ENCODE measurements at regions not wholly inside any gene's neighbourhood (a gene's known extent, or its start where the extent isn't known, plus 50 kb on each side); places are given as distances from the start of the nearest gene placed in this dataset.
A peak's percentile ranks its signal among the peaks of the same experiment; 100 is the strongest.

GRCh38 chr12:74959657-74960056 lies 250.0 kb downstream of the KCNC2 start:
- H3K4me3 ChIP-seq, result no peak overlapping the region
- peak in 2 of 8 experiments; percentile 63 to 81 for ATAC-seq (replicated peaks in 6 of 8)
- H3K27ac ChIP-seq, result no peak overlapping the region
- no peaks in the 10 kb centered on the region for H3K4me1 ChIP-seq (replicated peaks in 1 of 2)
- in situ Hi-C loops (cut with MboI; ENCODE audit: low pct_unique_long_range_greater_than_20kb in 2 of 9, low sequenced_read_pairs in 9 of 9, unreplicated experiment in 9 of 9), result no loop called here
- 31 to 94% (median 46%) methylated on average over 2 of the region's 2 CpGs; no CpG with 5 or more reads in 5 of the 10 experiments for WGBS, 10 experiments

- ATAC-seq (replicated peaks in 6 of 8), result no peak
- no peak overlapping the region for H3K4me3 ChIP-seq
- in situ Hi-C loops (cut with MboI; ENCODE audit: low pct_unique_long_range_greater_than_20kb in 2 of 9, low sequenced_read_pairs in 9 of 9, unreplicated experiment in 9 of 9), result no loop called here
- H3K27ac ChIP-seq, result no peak overlapping the region
- no peaks in the 10 kb centered on the region for H3K4me1 ChIP-seq (replicated peaks in 1 of 2)
- WGBS, 10 experiments, result 20 to 100% (median 88%) methylated on average over 1 of the region's 1 CpG; no CpG with 5 or more reads in 1 of the 10 experiments
Observed at GRCh38 chr12:74963304-74963703, 246.3 kb downstream of the KCNC2 start.

GRCh38 chr12:74963867-74964331 lies 245.7 kb downstream of the KCNC2 start:
- 31 to 100% (median 87%) methylated on average over 1 to 5 of the region's 5 CpGs for WGBS, 10 experiments

DNA sequence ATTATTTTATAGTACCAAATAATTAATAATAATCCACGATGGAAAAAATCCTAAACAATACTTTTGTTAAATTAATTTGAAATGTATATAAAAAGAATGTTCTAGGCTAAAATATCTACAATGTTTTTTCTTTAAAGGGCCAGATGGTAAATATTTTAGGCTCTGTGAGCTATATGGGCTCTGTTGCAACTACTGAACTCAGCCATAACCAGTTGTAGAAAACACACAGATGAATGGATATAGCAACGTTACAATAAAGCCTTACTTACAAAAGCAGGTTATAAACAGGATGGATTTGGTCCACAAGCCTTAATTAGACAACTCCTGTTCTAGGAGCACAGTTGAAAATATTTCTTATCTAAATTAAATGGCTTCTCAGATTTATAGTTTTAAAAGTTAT lies 245.2 kb downstream of the KCNC2 start:
- Histone ChIP-seq H3K4me1 (replicated peaks in 1 of 2) (no peaks in the 10 kb centered on the region), H3K27ac (no peak overlapping the region), H3K4me3 (no peak overlapping the region)
- in situ Hi-C loops (cut with MboI; ENCODE audit: low pct_unique_long_range_greater_than_20kb in 2 of 9, low sequenced_read_pairs in 9 of 9, unreplicated experiment in 9 of 9), result no loop called here
- no peak for ATAC-seq (replicated peaks in 6 of 8)
- 0 to 100% (median 63%) methylated on average over 1 to 2 of the region's 2 CpGs for WGBS, 10 experiments

More at GRCh38 chr12:74963867-74964331, 245.7 kb downstream of the KCNC2 start:
- H3K27ac ChIP-seq, result no peak overlapping the region
- H3K4me3 ChIP-seq, result no peak overlapping the region
- ATAC-seq (replicated peaks in 6 of 8), result no peak
- in situ Hi-C loops (cut with MboI; ENCODE audit: low pct_unique_long_range_greater_than_20kb in 2 of 9, low sequenced_read_pairs in 9 of 9, unreplicated experiment in 9 of 9), result no loop called here
- H3K4me1 ChIP-seq (replicated peaks in 1 of 2), result no peaks in the 10 kb centered on the region

DNA sequence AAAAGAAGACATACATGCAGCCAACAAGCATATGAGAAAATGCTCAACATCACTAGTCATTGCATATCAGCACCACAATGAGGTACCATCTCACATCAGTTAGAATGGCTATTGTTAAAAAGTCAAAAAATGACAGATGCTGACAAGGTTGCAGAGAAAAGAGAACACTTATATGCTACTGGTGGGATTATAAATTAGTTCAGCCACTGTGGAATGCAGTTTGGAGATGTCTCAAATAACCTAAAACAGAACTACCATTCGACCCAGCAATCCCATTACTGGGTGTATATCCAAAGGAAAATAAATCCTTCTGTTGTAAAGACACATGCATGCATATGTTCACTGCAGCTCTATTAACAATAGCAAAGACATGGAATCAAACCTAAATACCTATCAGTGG lies 238.4 kb downstream of the KCNC2 start:
- in situ Hi-C loops (cut with MboI; ENCODE audit: low pct_unique_long_range_greater_than_20kb in 2 of 9, low sequenced_read_pairs in 9 of 9, unreplicated experiment in 9 of 9), result no loop called here
- 0 to 83% (median 43%) methylated on average over 1 of the region's 1 CpG; no CpG with 5 or more reads in 5 of the 10 experiments for WGBS, 10 experiments
- Histone ChIP-seq H3K4me3 (no peak overlapping the region), H3K4me1 (replicated peaks in 1 of 2) (no peaks in the 10 kb centered on the region), H3K27ac (no peak overlapping the region)
- no peak for ATAC-seq (replicated peaks in 6 of 8)

- Histone ChIP-seq H3K4me1 (replicated peaks in 1 of 2) (peaks cover 6% of the 10 kb centered on the region in 2 donors), H3K27ac (no peak overlapping the region), H3K4me3 (no peak overlapping the region)
- 13 to 98% (median 59%) methylated on average over 5 of the region's 5 CpGs; no CpG with 5 or more reads in 2 of the 10 experiments for WGBS, 10 experiments
- in situ Hi-C loops (cut with MboI; ENCODE audit: low pct_unique_long_range_greater_than_20kb in 2 of 9, low sequenced_read_pairs in 9 of 9, unreplicated experiment in 9 of 9), result no loop called here
- no peak for ATAC-seq (replicated peaks in 6 of 8)
Observed at GRCh38 chr12:74977832-74978481, 231.7 kb downstream of the KCNC2 start.

DNA sequence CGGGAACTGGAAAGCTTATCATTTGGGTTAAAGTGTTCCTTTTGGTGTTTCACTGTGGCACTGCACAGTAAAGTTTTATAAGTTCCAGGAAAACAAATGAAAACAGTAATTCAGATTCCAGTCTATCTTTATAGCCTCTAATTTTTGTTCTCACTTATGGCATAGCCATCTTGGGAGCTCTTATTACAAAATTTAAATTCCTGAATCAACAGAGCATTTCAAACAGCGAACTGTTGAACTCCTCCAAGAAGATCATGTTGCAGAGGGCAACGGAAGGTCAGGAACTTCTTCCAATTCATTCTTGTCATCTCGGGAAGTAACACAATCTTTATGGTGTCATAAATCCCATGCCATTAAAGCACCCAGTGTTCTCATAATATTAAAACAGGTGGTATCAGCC lies 229.1 kb downstream of the KCNC2 start:
- Histone ChIP-seq H3K27ac (no peak overlapping the region), H3K4me3 (no peak overlapping the region), H3K4me1 (replicated peaks in 1 of 2) (peaks cover 6% of the 10 kb centered on the region in 2 donors)
- peak in 3 of 8 experiments; percentile 61 to 96 (median 69) for ATAC-seq (replicated peaks in 6 of 8)
- in situ Hi-C loops (cut with MboI; ENCODE audit: low pct_unique_long_range_greater_than_20kb in 2 of 9, low sequenced_read_pairs in 9 of 9, unreplicated experiment in 9 of 9), result no loop called here
- WGBS, 10 experiments, result 0 to 54% (median 15%) methylated on average over 1 to 4 of the region's 4 CpGs

GRCh38 chr12:74981541-74981940 lies 228.1 kb downstream of the KCNC2 start:
- H3K27ac ChIP-seq, result no peak overlapping the region
- in situ Hi-C loops (cut with MboI; ENCODE audit: low pct_unique_long_range_greater_than_20kb in 2 of 9, low sequenced_read_pairs in 9 of 9, unreplicated experiment in 9 of 9), result no loop called here
- no peak for ATAC-seq (replicated peaks in 6 of 8)
- H3K4me1 ChIP-seq (replicated peaks in 1 of 2), result peaks cover 6% of the 10 kb centered on the region in 2 donors
- 43 to 100% (median 70%) methylated on average over 1 of the region's 1 CpG; no CpG with 5 or more reads in 2 of the 10 experiments for WGBS, 10 experiments
- H3K4me3 ChIP-seq, result no peak overlapping the region

GRCh38 chr12:74983917-74984316 lies 225.7 kb downstream of the KCNC2 start:
- H3K4me1 ChIP-seq (replicated peaks in 1 of 2), result peaks cover 6% of the 10 kb centered on the region in 2 donors
- H3K27ac ChIP-seq, result no peak overlapping the region
- WGBS, 10 experiments, result 0 to 80% (median 33%) methylated on average over 1 to 3 of the region's 3 CpGs; no CpG with 5 or more reads in 1 of the 10 experiments
- H3K4me3 ChIP-seq, result no peak overlapping the region
- no peak for ATAC-seq (replicated peaks in 6 of 8)
- in situ Hi-C loops (cut with MboI; ENCODE audit: low pct_unique_long_range_greater_than_20kb in 2 of 9, low sequenced_read_pairs in 9 of 9, unreplicated experiment in 9 of 9), result no loop called here

- ATAC-seq (replicated peaks in 6 of 8), result no peak
- 0 to 100% (median 23%) methylated on average over 1 to 4 of the region's 4 CpGs; no CpG with 5 or more reads in 1 of the 10 experiments for WGBS, 10 experiments
Observed at GRCh38 chr12:74984631-74985030, 225.0 kb downstream of the KCNC2 start.

DNA sequence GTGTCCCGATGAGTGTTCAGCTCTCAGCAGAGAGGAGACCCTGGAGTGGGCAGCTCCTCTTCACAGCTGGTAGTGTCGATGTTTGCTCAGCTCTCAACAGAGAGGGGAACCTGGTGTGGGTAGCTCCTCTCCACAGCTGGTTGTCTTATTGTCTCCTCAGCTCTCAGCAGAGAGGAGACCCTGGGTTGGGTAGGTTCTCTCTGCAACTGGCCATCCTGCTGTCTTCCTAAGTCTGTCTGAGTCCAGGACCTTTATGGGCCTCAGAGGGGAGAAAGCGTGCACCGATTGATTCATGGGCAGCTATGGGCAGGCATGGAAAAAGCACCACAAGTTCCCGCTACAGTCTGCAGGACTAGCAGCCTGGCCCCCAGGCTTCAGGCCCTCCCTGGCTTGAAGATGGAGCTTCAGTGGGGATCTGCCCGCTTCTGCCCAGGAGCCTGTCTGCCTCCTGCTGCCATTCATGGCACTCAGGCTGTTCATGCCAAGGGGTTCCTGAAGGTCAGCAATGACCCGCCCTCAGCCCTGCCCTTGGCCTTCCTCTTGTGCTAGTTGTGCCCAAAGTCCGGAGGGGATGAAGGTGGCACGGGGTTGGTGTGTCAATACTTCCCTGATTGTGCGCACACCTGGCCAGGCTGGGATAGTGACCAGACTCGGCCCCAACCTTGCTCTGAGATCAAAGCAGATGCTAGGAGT lies 224.2 kb downstream of the KCNC2 start:
- in situ Hi-C loops (cut with MboI; ENCODE audit: low pct_unique_long_range_greater_than_20kb in 2 of 9, low sequenced_read_pairs in 9 of 9, unreplicated experiment in 9 of 9), result no loop called here
- Histone ChIP-seq H3K4me1 (replicated peaks in 1 of 2) (peaks cover 3 to 4% of the 10 kb centered on the region in 2 donors), H3K4me3 (no peak overlapping the region), H3K27ac (no peak overlapping the region)
- ATAC-seq (replicated peaks in 6 of 8), result no peak
- WGBS, 10 experiments, result 0 to 100% (median 99%) methylated on average over 1 to 5 of the region's 11 CpGs; no CpG with 5 or more reads in 4 of the 10 experiments

More at GRCh38 chr12:74984631-74985030, 225.0 kb downstream of the KCNC2 start:
- in situ Hi-C loops (cut with MboI; ENCODE audit: low pct_unique_long_range_greater_than_20kb in 2 of 9, low sequenced_read_pairs in 9 of 9, unreplicated experiment in 9 of 9), result no loop called here
- Histone ChIP-seq H3K4me1 (replicated peaks in 1 of 2) (peaks cover 6% of the 10 kb centered on the region in 2 donors), H3K27ac (no peak overlapping the region), H3K4me3 (no peak overlapping the region)

- no peak for ATAC-seq (replicated peaks in 6 of 8)
- WGBS, 10 experiments, result 40 to 100% (median 70%) methylated on average over 1 to 5 of the region's 5 CpGs; no CpG with 5 or more reads in 6 of the 10 experiments
- Histone ChIP-seq H3K4me1 (replicated peaks in 1 of 2) (no peaks in the 10 kb centered on the region), H3K27ac (no peak overlapping the region), H3K4me3 (no peak overlapping the region)
- in situ Hi-C loops (cut with MboI; ENCODE audit: low pct_unique_long_range_greater_than_20kb in 2 of 9, low sequenced_read_pairs in 9 of 9, unreplicated experiment in 9 of 9), result no loop called here
Observed at GRCh38 chr12:74985986-74986319, 223.7 kb downstream of the KCNC2 start.

DNA sequence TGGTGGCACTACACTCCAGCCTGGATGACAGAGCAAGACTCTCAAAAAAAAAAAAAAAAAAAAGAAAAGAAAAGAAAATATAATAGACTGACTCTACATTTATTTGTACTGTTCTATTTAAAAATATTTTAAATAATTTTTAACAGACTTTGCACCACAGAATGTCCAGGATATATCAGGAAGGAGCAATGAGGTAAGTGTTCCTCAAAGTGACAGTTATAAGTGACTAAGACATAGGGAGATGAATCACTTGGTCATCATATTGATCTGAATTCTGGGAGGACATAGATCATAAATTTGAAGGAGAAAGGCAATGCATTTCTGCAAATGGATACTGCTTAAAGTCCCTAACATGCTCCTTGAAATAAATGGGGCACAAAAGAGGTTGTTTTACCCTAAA lies 221.5 kb downstream of the KCNC2 start:
- in situ Hi-C loops (cut with MboI; ENCODE audit: low pct_unique_long_range_greater_than_20kb in 2 of 9, low sequenced_read_pairs in 9 of 9, unreplicated experiment in 9 of 9), result no loop called here
- ATAC-seq (replicated peaks in 6 of 8), result no peak
- Histone ChIP-seq H3K4me1 (replicated peaks in 1 of 2) (no peaks in the 10 kb centered on the region), H3K27ac (no peak overlapping the region), H3K4me3 (no peak overlapping the region)

All from motor neuron (in vitro differentiated cells).